Upper lobe of left lung (tissue), 4 donors: ENCODE measurements at regions not wholly inside any gene's neighbourhood (a gene's known extent, or its start where the extent isn't known, plus 50 kb on each side); places are given as distances from the start of the nearest gene placed in this dataset.
"Not testable (repeated sequence)": the region's sequence is repeated elsewhere in the genome, so short reads cannot be mapped to it uniquely, and the experiment has no call there.

ENCODE experiments used
- POLR2A ChIP-seq, 4 donors: fragments of 450-650 bp; IDR thresholded peaks; one replicate each; pipeline ENCODE4 v1.5.1; 2016 to 2017; ENCODE audit warnings: antibody characterized with exemption in 4 of 4, mild to moderate bottlenecking in 2 of 4
- TF ChIP-seq, protein P1 (sequence below), 6 experiments: fragments of 450-650 bp in 4 of 6; fragments of 200-600 bp in 2 of 6; sonication (generic) in 2 of 6; IDR thresholded peaks; one replicate each; pipeline ENCODE4 v1.5.1; 2016 to 2019; ENCODE audit warnings: antibody characterized with exemption in 6 of 6

DNA sequence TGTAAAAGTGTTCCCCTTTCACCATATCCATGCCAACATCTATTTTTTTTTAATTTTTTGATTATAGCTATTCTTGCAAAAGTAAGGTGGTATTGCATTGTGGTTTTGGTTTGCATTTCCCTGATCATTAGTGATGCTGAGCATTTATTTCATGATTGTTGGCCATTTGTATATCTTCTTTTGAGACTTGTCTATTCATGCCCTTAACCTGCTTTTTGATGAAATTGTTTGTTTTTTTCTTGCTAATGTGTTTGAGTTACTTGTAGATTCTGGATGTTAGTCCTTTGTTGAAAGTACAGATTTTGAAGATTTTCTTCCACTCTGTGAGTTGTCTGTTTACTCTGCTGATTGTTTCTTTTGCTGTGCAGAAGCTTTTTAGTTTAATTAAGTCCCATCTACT lies 233.1 kb downstream of the RBM26 start:
- TF ChIP-seq, protein P1, sequence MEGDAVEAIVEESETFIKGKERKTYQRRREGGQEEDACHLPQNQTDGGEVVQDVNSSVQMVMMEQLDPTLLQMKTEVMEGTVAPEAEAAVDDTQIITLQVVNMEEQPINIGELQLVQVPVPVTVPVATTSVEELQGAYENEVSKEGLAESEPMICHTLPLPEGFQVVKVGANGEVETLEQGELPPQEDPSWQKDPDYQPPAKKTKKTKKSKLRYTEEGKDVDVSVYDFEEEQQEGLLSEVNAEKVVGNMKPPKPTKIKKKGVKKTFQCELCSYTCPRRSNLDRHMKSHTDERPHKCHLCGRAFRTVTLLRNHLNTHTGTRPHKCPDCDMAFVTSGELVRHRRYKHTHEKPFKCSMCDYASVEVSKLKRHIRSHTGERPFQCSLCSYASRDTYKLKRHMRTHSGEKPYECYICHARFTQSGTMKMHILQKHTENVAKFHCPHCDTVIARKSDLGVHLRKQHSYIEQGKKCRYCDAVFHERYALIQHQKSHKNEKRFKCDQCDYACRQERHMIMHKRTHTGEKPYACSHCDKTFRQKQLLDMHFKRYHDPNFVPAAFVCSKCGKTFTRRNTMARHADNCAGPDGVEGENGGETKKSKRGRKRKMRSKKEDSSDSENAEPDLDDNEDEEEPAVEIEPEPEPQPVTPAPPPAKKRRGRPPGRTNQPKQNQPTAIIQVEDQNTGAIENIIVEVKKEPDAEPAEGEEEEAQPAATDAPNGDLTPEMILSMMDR (IDR thresholded peaks at IDR 0.05) = not testable (repeated sequence)
- not testable (repeated sequence) for TF ChIP-seq POLR2A (IDR thresholded peaks at IDR 0.05)
